ENCODE measurements at regions not wholly inside any gene's neighbourhood (a gene's known extent, or its start where the extent isn't known, plus 50 kb on each side); places are given as distances from the start of the nearest gene placed in this dataset.

- no peak for DNase-seq (ENCODE audit: low read depth in 1 of 2, low spot score in 1 of 2)
- Histone ChIP-seq H3K27me3 (ENCODE audit: insufficient read depth, poor library complexity, severe bottlenecking) (peaks cover 2% of the 10 kb centered on the region), H3K27ac (replicated peaks) (no peak overlapping the region), H3K4me3 (replicated peaks; ENCODE audit: insufficient read depth, low read length) (no peak overlapping the region)
- TF ChIP-seq SPI1 (IDR thresholded peaks at IDR 0.05; ENCODE audit: borderline replicate concordance, low read depth): no peak
- TF ChIP-seq POLR2AphosphoS5 (IDR thresholded peaks at IDR 0.05; ENCODE audit: low read depth): no peak
- TF ChIP-seq, protein P1, sequence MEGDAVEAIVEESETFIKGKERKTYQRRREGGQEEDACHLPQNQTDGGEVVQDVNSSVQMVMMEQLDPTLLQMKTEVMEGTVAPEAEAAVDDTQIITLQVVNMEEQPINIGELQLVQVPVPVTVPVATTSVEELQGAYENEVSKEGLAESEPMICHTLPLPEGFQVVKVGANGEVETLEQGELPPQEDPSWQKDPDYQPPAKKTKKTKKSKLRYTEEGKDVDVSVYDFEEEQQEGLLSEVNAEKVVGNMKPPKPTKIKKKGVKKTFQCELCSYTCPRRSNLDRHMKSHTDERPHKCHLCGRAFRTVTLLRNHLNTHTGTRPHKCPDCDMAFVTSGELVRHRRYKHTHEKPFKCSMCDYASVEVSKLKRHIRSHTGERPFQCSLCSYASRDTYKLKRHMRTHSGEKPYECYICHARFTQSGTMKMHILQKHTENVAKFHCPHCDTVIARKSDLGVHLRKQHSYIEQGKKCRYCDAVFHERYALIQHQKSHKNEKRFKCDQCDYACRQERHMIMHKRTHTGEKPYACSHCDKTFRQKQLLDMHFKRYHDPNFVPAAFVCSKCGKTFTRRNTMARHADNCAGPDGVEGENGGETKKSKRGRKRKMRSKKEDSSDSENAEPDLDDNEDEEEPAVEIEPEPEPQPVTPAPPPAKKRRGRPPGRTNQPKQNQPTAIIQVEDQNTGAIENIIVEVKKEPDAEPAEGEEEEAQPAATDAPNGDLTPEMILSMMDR (IDR thresholded peaks at IDR 0.05; ENCODE audit: insufficient read depth, low read length): no peak
- no peak for TF ChIP-seq REST (IDR thresholded peaks at IDR 0.05; ENCODE audit: insufficient replicate concordance, low read depth)
- TF ChIP-seq GABPA (IDR thresholded peaks at IDR 0.05; ENCODE audit: low read depth): no peak
These were observed 411.9 kb upstream of the SHH start for GRCh38 chr7:156223935-156224832.

- no peak for DNase-seq (ENCODE audit: low read depth in 1 of 2, low spot score in 1 of 2)
- TF ChIP-seq, protein P1 (IDR thresholded peaks at IDR 0.05; ENCODE audit: insufficient read depth, low read length): no peak
- TF ChIP-seq REST (IDR thresholded peaks at IDR 0.05; ENCODE audit: insufficient replicate concordance, low read depth): no peak
- no peak for TF ChIP-seq SPI1 (IDR thresholded peaks at IDR 0.05; ENCODE audit: borderline replicate concordance, low read depth)
- no peak for TF ChIP-seq POLR2AphosphoS5 (IDR thresholded peaks at IDR 0.05; ENCODE audit: low read depth)
- no peak for TF ChIP-seq GABPA (IDR thresholded peaks at IDR 0.05; ENCODE audit: low read depth)
- H3K27me3 ChIP-seq (ENCODE audit: insufficient read depth, poor library complexity, severe bottlenecking): peaks cover 2% of the 10 kb centered on the region
- no peak overlapping the region for H3K27ac ChIP-seq (replicated peaks)
- no peak overlapping the region for H3K4me3 ChIP-seq (replicated peaks; ENCODE audit: insufficient read depth, low read length)
These were observed 410.3 kb upstream of the SHH start for GRCh38 chr7:156222611-156223010.

DNA sequence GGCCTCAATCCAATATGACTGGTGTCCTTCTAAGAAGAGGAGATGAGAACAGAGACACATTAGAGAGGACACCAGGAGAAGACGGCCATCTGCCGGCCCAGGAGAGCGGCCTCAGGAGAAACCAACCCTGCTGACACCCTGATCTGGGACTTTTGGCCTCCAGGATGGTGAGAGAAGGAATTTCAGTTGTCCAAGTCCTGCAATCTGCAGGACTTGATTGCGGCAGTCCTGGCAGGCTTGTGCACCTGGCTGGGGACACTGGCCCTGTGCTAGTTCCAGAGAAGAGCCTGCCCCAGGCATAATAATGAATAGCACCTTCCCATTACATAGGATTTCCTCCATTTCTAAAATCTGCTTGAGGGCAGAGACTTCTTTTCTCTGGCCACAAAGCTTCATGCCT lies 409.9 kb upstream of the SHH start:
- DNase-seq (ENCODE audit: low read depth in 1 of 2, low spot score in 1 of 2): no peak
- Histone ChIP-seq H3K27me3 (ENCODE audit: insufficient read depth, poor library complexity, severe bottlenecking) (peaks cover 2% of the 10 kb centered on the region), H3K4me3 (replicated peaks; ENCODE audit: insufficient read depth, low read length) (no peak overlapping the region), H3K27ac (replicated peaks) (no peak overlapping the region)
- no peak for TF ChIP-seq POLR2AphosphoS5 (IDR thresholded peaks at IDR 0.05; ENCODE audit: low read depth)

- DNase-seq (ENCODE audit: low read depth in 1 of 2, low spot score in 1 of 2): no peak
- Histone ChIP-seq H3K27me3 (ENCODE audit: insufficient read depth, poor library complexity, severe bottlenecking) (peaks cover 2% of the 10 kb centered on the region), H3K27ac (replicated peaks) (no peak overlapping the region), H3K4me3 (replicated peaks; ENCODE audit: insufficient read depth, low read length) (no peak overlapping the region)
- TF ChIP-seq REST (IDR thresholded peaks at IDR 0.05; ENCODE audit: insufficient replicate concordance, low read depth) (no peak), SPI1 (IDR thresholded peaks at IDR 0.05; ENCODE audit: borderline replicate concordance, low read depth) (no peak), GABPA (IDR thresholded peaks at IDR 0.05; ENCODE audit: low read depth) (no peak), POLR2AphosphoS5 (IDR thresholded peaks at IDR 0.05; ENCODE audit: low read depth) (no peak)
- TF ChIP-seq, protein P1 (IDR thresholded peaks at IDR 0.05; ENCODE audit: insufficient read depth, low read length): no peak
These were observed 408.4 kb upstream of the SHH start for GRCh38 chr7:156220701-156221100.
